H9 (cell line): ENCODE measurements at regions not wholly inside any gene's neighbourhood (a gene's known extent, or its start where the extent isn't known, plus 50 kb on each side); places are given as distances from the start of the nearest gene placed in this dataset.
A peak's percentile ranks its signal among the peaks of the same experiment; 100 is the strongest.

Experiments
- DNase-seq: peaks from one replicate; pipeline ENCODE4 v3.0.0-alpha.2; 2017
- H2AFZ ChIP-seq: one replicate; pipeline ENCODE4 v1.6.1; 2013; ENCODE audit warnings: mild to moderate bottlenecking, low read length, control low read depth, moderate library complexity
- H2AK5ac ChIP-seq: 2 replicates; pipeline ENCODE4 v1.6.1; 2013; ENCODE audit warnings: low read length, control low read depth, mixed read lengths; ENCODE audit not compliant: insufficient read length
- H2BK120ac ChIP-seq: one replicate; pipeline ENCODE4 v1.6.1; 2013; ENCODE audit warnings: low read depth, mild to moderate bottlenecking, low read length, control low read depth, inconsistent platforms; ENCODE audit not compliant: poor library complexity, severe bottlenecking
- H2BK12ac ChIP-seq: 2 replicates; pipeline ENCODE4 v1.6.1; 2013; ENCODE audit warnings: low read length, control low read depth, mixed read lengths, low read depth; ENCODE audit not compliant: insufficient read length
- H2BK15ac ChIP-seq: 2 replicates; pipeline ENCODE4 v1.6.1; 2013; ENCODE audit warnings: low read depth, low read length, control low read depth
- H2BK20ac ChIP-seq: one replicate; pipeline ENCODE4 v1.6.1; 2013; ENCODE audit warnings: low read depth, mild to moderate bottlenecking, low read length, control low read depth, inconsistent platforms; ENCODE audit not compliant: poor library complexity, severe bottlenecking
- H2BK5ac ChIP-seq: 2 replicates; pipeline ENCODE4 v1.6.1; 2013; ENCODE audit warnings: low read length, control low read depth, mixed read lengths; ENCODE audit not compliant: insufficient read length
- H3K14ac ChIP-seq: 2 replicates; pipeline ENCODE4 v1.6.1; 2013; ENCODE audit warnings: low read length, control low read depth; ENCODE audit not compliant: insufficient read depth
- H3K18ac ChIP-seq: 2 replicates; pipeline ENCODE4 v1.6.1; 2013; ENCODE audit warnings: low read depth, mild to moderate bottlenecking, mixed read lengths, low read length, control low read depth; ENCODE audit not compliant: insufficient read length
- H3K23ac ChIP-seq: 2 replicates; pipeline ENCODE4 v1.6.1; 2013; ENCODE audit warnings: low read length, control low read depth, mixed read lengths, low read depth; ENCODE audit not compliant: insufficient read length
- H3K23me2 ChIP-seq: 2 replicates; pipeline ENCODE4 v1.6.1; 2013; ENCODE audit warnings: low read depth, mild to moderate bottlenecking, mixed read lengths, low read length, control low read depth; ENCODE audit not compliant: insufficient read length, poor library complexity, severe bottlenecking
- H3K27ac ChIP-seq: 2 replicates; pipeline ENCODE4 v1.5.1; 2013; ENCODE audit warnings: low read length, control low read depth, mixed read lengths, low read depth; ENCODE audit not compliant: insufficient read length
- H3K27me3 ChIP-seq: 2 replicates; pipeline ENCODE4 v1.6.1; 2013; ENCODE audit warnings: low read length, control low read depth, inconsistent platforms; ENCODE audit not compliant: insufficient read depth
- H3K4ac ChIP-seq: 2 replicates; pipeline ENCODE4 v1.6.1; 2013; ENCODE audit warnings: low read depth, mild to moderate bottlenecking, control low read depth, inconsistent platforms, low read length, moderate library complexity
- H3K4me1 ChIP-seq: 2 replicates; pipeline ENCODE4 v1.6.1; 2013; ENCODE audit warnings: low read length, control low read depth, inconsistent platforms; ENCODE audit not compliant: insufficient read depth
- H3K4me2 ChIP-seq: 2 replicates; pipeline ENCODE4 v1.6.1; 2013; ENCODE audit warnings: low read length, control low read depth, mixed read lengths; ENCODE audit not compliant: insufficient read length, insufficient read depth
- H3K56ac ChIP-seq: 2 replicates; pipeline ENCODE4 v1.6.1; 2013; ENCODE audit warnings: low read depth, mild to moderate bottlenecking, mixed read lengths, low read length, control low read depth; ENCODE audit not compliant: insufficient read length
- H3K79me1 ChIP-seq: 2 replicates; pipeline ENCODE4 v1.6.1; 2013; ENCODE audit warnings: low read depth, mild to moderate bottlenecking, moderate library complexity, low read length, control low read depth, inconsistent platforms; ENCODE audit not compliant: insufficient read depth, poor library complexity, severe bottlenecking
- H3K79me2 ChIP-seq: 2 replicates; pipeline ENCODE4 v1.6.1; 2013; ENCODE audit warnings: low read length, control low read depth, inconsistent platforms; ENCODE audit not compliant: insufficient read depth
- H3K9ac ChIP-seq: 2 replicates; pipeline ENCODE4 v1.6.1; 2013; ENCODE audit warnings: low read length, control low read depth, mixed read lengths; ENCODE audit not compliant: insufficient read length; ENCODE audit errors: extremely low read depth
- H3K9me3 ChIP-seq: one replicate; pipeline ENCODE4 v1.6.1; 2013; ENCODE audit warnings: low read depth, low read length, inconsistent platforms; ENCODE audit not compliant: control insufficient read depth
- H3T11ph ChIP-seq: one replicate; pipeline ENCODE4 v1.6.1; 2013; ENCODE audit warnings: mild to moderate bottlenecking, low read length, control low read depth, inconsistent platforms
- H4K20me1 ChIP-seq: one replicate; pipeline ENCODE4 v1.6.1; 2013; ENCODE audit not compliant: control insufficient read depth, insufficient read length, insufficient read depth
- H4K5ac ChIP-seq: 2 replicates; pipeline ENCODE4 v1.6.1; 2013; ENCODE audit warnings: low read depth, mild to moderate bottlenecking, mixed read lengths, low read length, control low read depth; ENCODE audit not compliant: insufficient read length
- H4K8ac ChIP-seq: replicated peaks from 2 replicates; pipeline ENCODE4 v1.6.1; 2013; ENCODE audit warnings: low read length, control low read depth, mixed read lengths, low read depth; ENCODE audit not compliant: insufficient read length
- H4K91ac ChIP-seq: 2 replicates; pipeline ENCODE4 v1.6.1; 2013; ENCODE audit warnings: low read depth, mild to moderate bottlenecking, moderate library complexity, mixed read lengths, low read length, control low read depth; ENCODE audit not compliant: insufficient read length
- H3K27ac Mint-ChIP-seq, 3 experiments: 2 replicates in 2 of 3; 3 replicates in 1 of 3; pipeline ENCODE4 v1.8.0; 2020 to 2021; ENCODE audit warnings: mixed read lengths in 3 of 3, mild to moderate bottlenecking in 1 of 3, moderate library complexity in 1 of 3
- H3K27me3 Mint-ChIP-seq: 2 replicates; pipeline ENCODE4 v1.8.0; 2021; ENCODE audit warnings: low read depth, mild to moderate bottlenecking, moderate library complexity, mixed read lengths
- H3K36me3 Mint-ChIP-seq, 3 experiments: 2 replicates in 2 of 3; 3 replicates in 1 of 3; pipeline ENCODE4 v1.8.0; 2020 to 2021; ENCODE audit warnings: low read depth in 3 of 3, mixed read lengths in 3 of 3; ENCODE audit not compliant: insufficient read depth in 1 of 3
- H3K4me1 Mint-ChIP-seq, 2 experiments: 2 replicates each; pipeline ENCODE4 v1.8.0; 2020; ENCODE audit warnings: mixed read lengths in 2 of 2
- H3K4me3 Mint-ChIP-seq, 2 experiments: 2 replicates in 1 of 2; 3 replicates in 1 of 2; pipeline ENCODE4 v1.8.0; 2020 to 2021; ENCODE audit warnings: mild to moderate bottlenecking in 2 of 2, mixed read lengths in 2 of 2, moderate library complexity in 1 of 2
- H3K9me3 Mint-ChIP-seq, 2 experiments: 2 replicates in 1 of 2; 3 replicates in 1 of 2; pipeline ENCODE4 v1.8.0; 2020; ENCODE audit warnings: mild to moderate bottlenecking in 2 of 2, mixed read lengths in 2 of 2, moderate library complexity in 1 of 2
- CTCF ChIP-seq: fragments of 200-600 bp; sonication (generic); conservative IDR thresholded peaks from 3 replicates; pipeline ENCODE4 v1.8.0; 2021; ENCODE audit warnings: antibody characterized with exemption, mild to moderate bottlenecking
- WGBS: extraction: QIAGEN DNeasy Blood & Tissue Kit; methylation state at CpG from one replicate; pipeline ENCODE4 v1.1.7; 2013; ENCODE audit warnings: missing lambda C conversion rate, low lambda C conversion rate, mixed read lengths; ENCODE audit not compliant: insufficient read length; ENCODE audit errors: extremely low coverage; 5-methylcytosine and 5-hydroxymethylcytosine counted together

GRCh38 chr4:71186566-71187403, 152.0 kb upstream of the SLC4A4 start:
- Histone ChIP-seq H2BK15ac (no peak overlapping the region), H2AK5ac (no peak overlapping the region), H2BK120ac (no peak overlapping the region), H3K79me2 (no peaks in the 10 kb centered on the region), H4K5ac (no peak overlapping the region), H3K14ac (peak overlapping the region; percentile 85), H2BK5ac (no peak overlapping the region), H3K18ac (no peak overlapping the region), H3K4ac (no peak overlapping the region), H3K23me2 (peaks cover 17% of the 10 kb centered on the region), H2BK20ac (no peak overlapping the region), H3K23ac (no peak overlapping the region), H3K27ac (no peak overlapping the region), H3K9ac (peak overlapping the region; percentile 34), H3K79me1 (no peaks in the 10 kb centered on the region), H3T11ph (no peak overlapping the region), H3K4me1 (no peaks in the 10 kb centered on the region), H4K91ac (no peak overlapping the region), H4K8ac (no peak overlapping the region), H3K27me3 (peaks cover 17% of the 10 kb centered on the region; the same call in 1 of the 2 replicates), H2AFZ (no peak overlapping the region), H4K20me1 (no peaks in the 10 kb centered on the region), H2BK12ac (no peak overlapping the region), H3K4me2 (peak overlapping the region; percentile 92), H3K56ac (no peak overlapping the region), H3K9me3 (no peaks in the 10 kb centered on the region)
- Mint-ChIP-seq H3K27ac (no peak overlapping the region), H3K4me1 (peaks cover 12 to 17% of the 10 kb centered on the region in 2 experiments), H3K4me3 (peak overlapping the region; percentile 84 to 90), H3K36me3 (no peaks in the 10 kb centered on the region; a peak in 1 of 7 replicates), H3K9me3 (no peaks in the 10 kb centered on the region; a peak in 1 of 5 replicates), H3K27me3 (peaks cover 50% of the 10 kb centered on the region)
- no peak for TF ChIP-seq CTCF
- WGBS, result no CpG with 5 or more reads among the region's 105 CpGs
- peak; percentile 63 for DNase-seq
